ENCODE measurements at regions not wholly inside any gene's neighbourhood (a gene's known extent, or its start where the extent isn't known, plus 50 kb on each side); places are given as distances from the start of the nearest gene placed in this dataset.

GRCh38 chr12:108055141-108055540 is 73.9 kb upstream of the WSCD2 start:
- H3K27ac ChIP-seq (ENCODE audit: control insufficient read depth, insufficient read depth, low read length) = no peak overlapping the region
- H3K4me2 ChIP-seq (ENCODE audit: control insufficient read depth, extremely low read depth, insufficient read depth, low read depth, low read length) = no peak overlapping the region
- DNase-seq (ENCODE audit: low read depth, low spot score) = no peak
- no peaks in the 10 kb centered on the region for H3K9me3 ChIP-seq (ENCODE audit: control insufficient read depth, low read depth, low read length)
- dilution Hi-C loops (cut with MboI; ENCODE audit: extremely low pct_ligation_motif_present, low sequenced_read_pairs) = no loop called here
- H3K4me1 ChIP-seq (ENCODE audit: control insufficient read depth, extremely low read depth, insufficient read depth, low read length) = no peaks in the 10 kb centered on the region
- H3K27me3 ChIP-seq (ENCODE audit: control insufficient read depth, extremely low read depth, insufficient read depth, low read length) = peaks cover 3% of the 10 kb centered on the region
- H2AFZ ChIP-seq (ENCODE audit: control insufficient read depth, low read length) = no peak overlapping the region
- TF ChIP-seq EZH2 (IDR thresholded peaks at IDR 0.05; ENCODE audit: low read length) (no peak), CTCF (optimal IDR thresholded peaks at IDR 0.05 in 1 of 3, IDR thresholded peaks at IDR 0.05 in 1 of 3, conservative IDR thresholded peaks at IDR 0.05 in 1 of 3; ENCODE audit: extremely low read depth in 1 of 3, insufficient read depth in 2 of 3, low read length in 3 of 3) (no peak)
- no peak overlapping the region for H3K9ac ChIP-seq (ENCODE audit: control insufficient read depth, extremely low read depth, insufficient read depth, low read length)
- no peak overlapping the region for H3K4me3 ChIP-seq (ENCODE audit: control insufficient read depth in 2 of 3, extremely low read depth in 1 of 3, insufficient read depth in 2 of 3, low read depth in 1 of 3, low read length in 3 of 3)
- no peak for FAIRE-seq
- no peaks in the 10 kb centered on the region for H3K79me2 ChIP-seq (ENCODE audit: control insufficient read depth, insufficient read depth, low read length)
- H3K9me1 ChIP-seq (ENCODE audit: control insufficient read depth, extremely low read depth, insufficient read depth, low read length) = no peaks in the 10 kb centered on the region
- no peaks in the 10 kb centered on the region for H3K36me3 ChIP-seq (ENCODE audit: control insufficient read depth in 2 of 2, extremely low read depth in 1 of 2, insufficient read depth in 2 of 2, low read length in 2 of 2)
- H4K20me1 ChIP-seq (ENCODE audit: control insufficient read depth, extremely low read depth, insufficient read depth, low read length) = no peaks in the 10 kb centered on the region

GRCh38 chr12:108060067-108060466 is 69.0 kb upstream of the WSCD2 start:
- Histone ChIP-seq H3K27me3 (ENCODE audit: control insufficient read depth, extremely low read depth, insufficient read depth, low read length) (peaks cover 3% of the 10 kb centered on the region), H3K27ac (ENCODE audit: control insufficient read depth, insufficient read depth, low read length) (no peak overlapping the region), H3K36me3 (ENCODE audit: control insufficient read depth in 2 of 2, extremely low read depth in 1 of 2, insufficient read depth in 2 of 2, low read length in 2 of 2) (no peaks in the 10 kb centered on the region), H3K4me1 (ENCODE audit: control insufficient read depth, extremely low read depth, insufficient read depth, low read length) (no peaks in the 10 kb centered on the region), H3K79me2 (ENCODE audit: control insufficient read depth, insufficient read depth, low read length) (no peaks in the 10 kb centered on the region), H3K4me2 (ENCODE audit: control insufficient read depth, extremely low read depth, insufficient read depth, low read depth, low read length) (no peak overlapping the region), H4K20me1 (ENCODE audit: control insufficient read depth, extremely low read depth, insufficient read depth, low read length) (no peaks in the 10 kb centered on the region), H3K9me3 (ENCODE audit: control insufficient read depth, low read depth, low read length) (no peaks in the 10 kb centered on the region), H3K9ac (ENCODE audit: control insufficient read depth, extremely low read depth, insufficient read depth, low read length) (no peak overlapping the region), H2AFZ (ENCODE audit: control insufficient read depth, low read length) (no peak overlapping the region), H3K4me3 (ENCODE audit: control insufficient read depth in 2 of 3, extremely low read depth in 1 of 3, insufficient read depth in 2 of 3, low read depth in 1 of 3, low read length in 3 of 3) (no peak overlapping the region), H3K9me1 (ENCODE audit: control insufficient read depth, extremely low read depth, insufficient read depth, low read length) (no peaks in the 10 kb centered on the region)
- DNase-seq (ENCODE audit: low read depth, low spot score) (no peak), FAIRE-seq (no peak)
- TF ChIP-seq CTCF (optimal IDR thresholded peaks at IDR 0.05 in 1 of 3, IDR thresholded peaks at IDR 0.05 in 1 of 3, conservative IDR thresholded peaks at IDR 0.05 in 1 of 3; ENCODE audit: extremely low read depth in 1 of 3, insufficient read depth in 2 of 3, low read length in 3 of 3) = no peak
- TF ChIP-seq EZH2 (IDR thresholded peaks at IDR 0.05; ENCODE audit: low read length) = no peak
- dilution Hi-C loops (cut with MboI; ENCODE audit: extremely low pct_ligation_motif_present, low sequenced_read_pairs) = no loop called here
